ENCODE measurements at regions not wholly inside any gene's neighbourhood (a gene's known extent, or its start where the extent isn't known, plus 50 kb on each side); places are given as distances from the start of the nearest gene placed in this dataset.

DNA sequence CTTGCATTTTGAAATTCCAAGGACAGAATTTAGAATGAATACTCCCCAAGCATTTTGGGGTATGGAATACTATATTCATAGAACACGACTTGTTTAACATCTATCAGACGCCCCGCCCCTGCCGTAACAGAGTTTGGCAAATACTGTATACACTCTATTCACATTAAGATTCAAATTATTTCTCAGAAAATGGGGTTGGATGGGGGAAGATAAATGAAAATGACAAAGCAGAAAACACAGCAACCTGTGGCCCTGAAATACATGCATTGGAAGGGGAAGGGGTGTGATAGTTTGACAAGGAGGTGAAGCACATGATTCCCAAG is 634.6 kb upstream of the SLC39A10 start:
- DNase-seq: no peak

DNA sequence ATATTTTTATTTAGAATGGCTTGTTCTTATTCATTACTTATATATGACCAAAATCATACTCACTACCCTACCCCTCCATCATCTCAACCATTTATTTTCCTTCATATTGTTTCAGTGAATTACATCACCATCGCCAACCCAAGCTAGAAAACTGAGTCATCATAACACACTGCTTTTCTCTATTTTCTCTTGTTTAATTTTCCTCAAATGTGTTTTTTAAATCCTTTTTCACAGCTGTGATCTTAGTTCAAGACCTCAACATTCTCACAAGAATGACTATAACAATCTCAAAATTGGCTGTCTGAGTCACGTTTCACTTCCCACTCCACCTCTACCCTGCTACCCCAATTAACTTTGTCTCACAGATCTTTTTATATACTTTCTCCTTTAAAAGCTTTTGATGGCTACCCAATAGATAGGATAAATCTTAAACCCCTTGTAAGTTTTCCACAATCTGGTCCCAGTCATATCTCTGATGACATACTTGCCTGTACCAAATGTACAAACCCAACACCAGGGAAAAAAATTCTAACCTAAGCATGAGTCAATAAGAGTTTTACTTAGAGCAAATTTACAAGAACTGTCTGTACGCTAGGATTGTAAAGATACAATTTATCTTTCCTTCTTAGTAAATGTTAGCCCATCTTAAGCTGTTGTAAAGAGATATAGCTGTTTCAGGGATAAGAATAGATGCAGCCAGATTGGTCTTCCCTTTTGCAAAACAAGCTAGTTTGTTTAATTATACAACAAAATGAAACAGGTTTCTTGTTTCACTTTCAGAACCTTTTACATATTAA is 635.1 kb upstream of the SLC39A10 start:
- DNase-seq: no peak

DNA sequence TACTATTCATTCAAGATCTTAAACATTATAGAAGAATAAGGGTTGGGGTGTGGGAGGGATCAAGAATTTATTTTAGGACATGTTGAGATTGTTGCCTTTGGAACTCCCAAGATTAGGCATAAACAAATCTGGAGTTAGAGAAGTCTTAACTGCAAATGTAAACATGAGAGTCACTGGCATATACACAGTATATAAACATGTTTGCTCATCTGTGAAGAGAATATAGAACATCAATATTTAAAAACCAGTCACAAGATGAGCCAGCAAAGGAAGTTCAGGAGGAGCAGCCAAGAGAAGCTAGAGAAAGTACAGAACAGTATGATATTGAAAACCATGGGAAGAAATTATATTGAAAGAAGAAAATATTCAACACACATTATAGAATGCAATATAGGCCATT is 638.6 kb upstream of the SLC39A10 start:
- DNase-seq: no peak

DNA sequence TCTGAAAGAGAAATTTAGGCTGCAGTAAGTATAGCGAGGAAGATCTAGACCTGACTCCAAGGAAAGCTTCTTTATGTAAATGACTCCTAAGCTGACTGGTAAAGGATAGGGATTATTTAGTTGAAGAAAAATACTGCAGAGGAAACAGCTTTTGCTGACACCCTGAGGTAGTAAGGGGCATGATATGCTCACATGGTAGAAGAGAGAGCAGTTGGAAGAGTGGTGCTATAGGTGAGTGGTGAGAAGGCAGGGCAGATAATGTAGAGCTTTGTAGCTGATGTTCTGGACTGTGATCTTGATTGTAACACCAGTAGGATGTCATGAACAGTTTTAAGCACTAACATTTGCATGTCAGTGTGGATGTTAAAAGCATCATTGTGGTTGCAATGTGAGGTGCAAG is 639.1 kb upstream of the SLC39A10 start:
- no peak for DNase-seq

GRCh38 chr2:195016841-195017240 is 640.2 kb upstream of the SLC39A10 start:
- DNase-seq: no peak

GRCh38 chr2:195009202-195009601 is 647.8 kb upstream of the SLC39A10 start:
- no peak for DNase-seq

- DNase-seq: no peak
Observed at GRCh38 chr2:195006856-195007255, 650.2 kb upstream of the SLC39A10 start.

- no peak for DNase-seq
Observed at GRCh38 chr2:195003881-195004471, 653.0 kb upstream of the SLC39A10 start.

DNA sequence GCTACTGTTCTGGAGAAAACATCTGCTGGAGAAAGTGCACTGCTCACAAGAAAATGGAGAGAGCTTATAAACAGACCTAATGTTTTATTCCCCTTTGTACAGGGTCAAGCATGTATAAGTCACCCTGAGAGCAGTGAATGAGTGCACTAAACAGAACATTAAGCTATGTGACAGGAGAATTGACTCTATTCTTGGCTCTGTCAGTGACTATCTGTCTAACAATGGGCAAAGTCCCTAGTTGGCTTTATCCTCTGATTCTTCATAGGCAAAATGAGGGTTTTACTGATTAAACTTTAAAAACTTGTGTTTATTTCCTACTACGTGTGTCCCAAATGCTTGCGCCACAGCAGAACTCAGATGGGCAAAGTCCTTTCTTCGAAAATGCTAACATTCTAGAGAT is 655.1 kb upstream of the SLC39A10 start:
- no peak for DNase-seq

GRCh38 chr2:194999771-195000170 is 657.3 kb upstream of the SLC39A10 start:
- no peak for DNase-seq

DNA sequence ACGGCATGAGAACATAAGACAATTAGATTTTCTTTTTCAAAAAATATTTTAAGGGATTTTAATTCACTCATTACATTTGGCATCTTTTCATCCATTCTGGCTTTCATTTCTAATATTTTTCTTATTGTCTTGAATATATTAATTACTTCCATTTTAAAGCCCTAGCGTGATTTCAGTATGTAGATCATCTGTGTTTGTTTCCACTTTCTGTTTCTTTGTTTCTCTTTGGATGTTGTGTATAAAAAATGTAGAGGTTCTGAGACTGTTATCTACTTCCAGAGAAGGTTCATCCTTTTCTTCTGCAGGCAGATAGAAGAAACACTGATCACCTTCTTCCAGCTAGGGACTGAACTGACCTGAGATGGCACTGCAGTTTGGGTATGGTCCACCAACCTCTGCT is 664.4 kb upstream of the SLC39A10 start:
- DNase-seq: no peak

DNA sequence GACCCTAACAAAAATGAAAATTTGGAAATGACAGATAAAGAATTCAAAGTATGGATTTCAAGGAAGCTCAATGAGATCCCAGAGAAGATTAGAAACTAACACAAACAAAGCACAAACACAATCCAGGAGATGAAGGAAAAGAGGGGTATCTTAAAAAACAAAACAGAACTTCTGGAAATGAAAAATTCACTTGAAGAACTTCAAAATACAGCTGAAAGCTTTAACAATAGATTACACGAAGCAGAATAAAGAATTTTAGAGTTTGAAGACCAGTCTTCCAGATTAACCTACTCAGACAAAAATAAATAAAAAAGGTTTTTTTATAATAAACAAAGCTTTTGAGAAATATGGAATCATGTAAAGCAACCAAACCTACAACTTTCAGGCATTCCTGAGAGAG is 671.8 kb upstream of the SLC39A10 start:
- DNase-seq: no peak

DNA sequence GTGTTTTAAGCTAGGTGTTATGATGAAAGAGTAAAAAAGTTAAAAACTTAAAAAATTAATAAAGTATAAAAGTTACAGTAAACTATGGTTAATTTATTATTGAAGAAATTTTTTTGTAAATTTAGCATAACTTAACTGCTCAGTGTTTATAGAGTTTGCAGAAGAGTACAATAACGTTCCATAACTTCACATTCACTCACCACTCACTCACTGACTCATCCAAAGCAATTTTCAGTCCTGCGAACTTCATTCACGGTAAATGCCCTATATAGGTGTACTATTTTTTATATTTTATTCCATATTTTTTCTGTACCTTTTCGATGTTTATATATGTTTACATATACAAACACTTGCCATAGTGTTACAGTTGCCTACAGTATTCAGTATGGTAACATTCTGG is 694.8 kb upstream of the SLC39A10 start:
- DNase-seq: no peak

- DNase-seq: no peak
Observed at GRCh38 chr2:194954218-194954617, 702.8 kb upstream of the SLC39A10 start.

GRCh38 chr2:194946826-194947225 is 710.2 kb upstream of the SLC39A10 start:
- DNase-seq: no peak

GRCh38 chr2:194938066-194938465 is 719.0 kb upstream of the SLC39A10 start:
- no peak for DNase-seq

DNA sequence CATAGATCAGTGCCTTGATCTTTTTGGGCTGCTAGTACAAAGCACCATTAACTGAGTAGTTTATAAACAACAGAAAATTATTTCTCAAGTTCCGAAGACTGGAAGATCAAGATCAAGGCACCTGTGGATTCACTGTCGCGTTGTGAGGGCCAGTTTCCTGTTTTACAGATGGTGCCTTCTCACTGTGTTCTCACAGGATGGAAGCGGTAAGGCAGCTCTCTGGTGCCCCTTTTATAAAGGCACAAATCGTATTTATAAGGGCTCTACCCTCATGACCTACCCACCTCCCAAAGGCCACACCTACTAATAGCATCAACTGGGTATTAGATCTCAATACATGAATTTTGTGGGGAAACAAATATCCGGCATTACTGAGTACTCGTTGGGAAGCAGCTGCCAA is 729.5 kb upstream of the SLC39A10 start:
- DNase-seq: no peak

DNA sequence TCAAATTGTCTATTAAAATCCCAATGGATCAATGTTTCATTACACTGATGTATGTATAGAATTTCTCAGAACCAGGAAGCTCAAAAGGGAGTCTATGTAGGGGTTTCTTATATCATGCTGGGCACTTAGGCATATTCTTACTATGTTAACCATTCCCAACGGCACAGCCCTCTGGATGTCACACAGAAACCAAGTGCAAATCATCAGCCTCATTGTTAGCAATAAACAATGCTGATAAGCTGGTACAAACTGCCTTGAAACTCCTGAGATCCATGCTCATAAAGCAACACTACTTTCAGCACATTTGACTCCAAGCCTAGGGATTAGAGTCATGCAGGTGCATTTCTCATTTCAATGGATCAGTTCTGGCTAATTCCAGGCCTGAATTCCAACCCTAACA is 730.2 kb upstream of the SLC39A10 start:
- no peak for DNase-seq

DNA sequence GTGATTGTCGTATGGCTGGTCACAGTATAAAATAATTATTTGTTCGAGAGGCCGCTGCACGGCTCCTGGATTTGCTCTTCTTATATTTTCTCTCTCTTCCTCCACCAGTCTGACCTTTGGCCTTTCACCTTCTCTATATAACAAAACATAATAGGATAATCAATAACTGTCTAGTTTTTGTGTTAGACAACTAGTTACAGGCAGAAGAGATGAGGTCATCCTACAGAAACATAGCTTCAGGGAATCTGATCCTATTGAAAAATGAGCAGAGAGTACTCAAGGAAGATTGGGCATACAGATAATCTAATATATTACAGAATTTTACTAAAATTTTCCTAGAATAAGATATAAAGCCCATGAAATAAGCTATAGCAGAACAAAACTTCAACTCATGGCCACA is 731.3 kb upstream of the SLC39A10 start:
- no peak for DNase-seq

- no peak for DNase-seq
Observed at GRCh38 chr2:194917519-194917918, 739.5 kb upstream of the SLC39A10 start.

DNA sequence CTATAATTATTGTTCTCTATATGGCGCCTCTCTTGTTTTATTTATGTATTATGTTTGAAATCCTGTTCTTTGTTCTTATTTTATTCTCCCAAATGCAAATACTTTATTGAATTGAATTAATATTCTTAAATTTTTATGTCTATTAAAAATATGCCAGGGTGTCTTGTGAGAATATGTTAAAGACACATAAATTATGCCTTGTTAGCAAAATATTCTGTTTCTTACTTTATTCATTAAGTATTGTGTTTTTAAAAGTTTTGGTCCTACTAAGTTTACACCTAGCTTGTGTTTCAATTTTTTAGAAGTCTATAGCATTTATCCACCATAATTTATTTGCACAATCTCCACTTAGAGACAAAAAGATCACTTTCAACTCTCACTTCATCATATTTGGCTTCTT is 741.5 kb upstream of the SLC39A10 start:
- DNase-seq: no peak

DNA sequence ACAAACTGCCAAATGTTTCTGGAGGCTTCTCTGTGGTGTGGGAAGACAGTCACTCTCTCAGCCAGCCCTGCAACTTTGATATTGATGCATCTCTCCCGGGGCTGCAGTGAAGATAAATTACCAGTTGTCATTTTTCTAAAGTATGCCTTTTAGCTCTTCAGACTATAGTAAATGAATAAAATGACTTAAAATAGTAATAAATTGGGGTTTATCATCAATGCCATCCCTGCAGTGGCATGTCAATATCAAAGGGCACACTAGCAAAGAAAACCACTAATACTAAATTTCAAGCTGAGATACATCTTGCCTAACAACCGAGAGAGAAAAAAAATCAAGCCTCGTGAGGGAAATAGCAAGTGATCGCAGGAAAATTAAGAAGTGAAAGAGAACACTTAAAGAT is 749.5 kb upstream of the SLC39A10 start:
- no peak for DNase-seq

GRCh38 chr2:194896871-194897270 is 760.2 kb upstream of the SLC39A10 start:
- no peak for DNase-seq

DNA sequence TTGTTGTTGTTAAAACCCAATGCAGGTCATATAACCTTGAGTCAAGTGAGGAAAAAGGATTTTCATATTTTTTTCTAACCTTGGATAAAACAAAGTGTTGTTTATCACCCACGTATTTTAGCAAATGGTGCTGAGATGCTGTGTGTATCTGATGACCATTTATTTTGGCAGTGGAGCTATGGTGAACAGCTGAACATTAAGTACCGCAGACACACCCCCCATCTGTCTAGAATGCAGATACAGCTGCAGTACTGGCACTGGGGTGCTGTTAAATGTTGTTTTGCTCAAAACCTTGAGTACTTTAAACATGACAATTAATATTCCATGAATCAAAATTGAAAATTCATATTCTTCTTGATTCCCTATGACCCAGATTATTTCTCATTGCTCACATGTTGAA is 773.3 kb upstream of the SLC39A10 start:
- DNase-seq: no peak

DNA sequence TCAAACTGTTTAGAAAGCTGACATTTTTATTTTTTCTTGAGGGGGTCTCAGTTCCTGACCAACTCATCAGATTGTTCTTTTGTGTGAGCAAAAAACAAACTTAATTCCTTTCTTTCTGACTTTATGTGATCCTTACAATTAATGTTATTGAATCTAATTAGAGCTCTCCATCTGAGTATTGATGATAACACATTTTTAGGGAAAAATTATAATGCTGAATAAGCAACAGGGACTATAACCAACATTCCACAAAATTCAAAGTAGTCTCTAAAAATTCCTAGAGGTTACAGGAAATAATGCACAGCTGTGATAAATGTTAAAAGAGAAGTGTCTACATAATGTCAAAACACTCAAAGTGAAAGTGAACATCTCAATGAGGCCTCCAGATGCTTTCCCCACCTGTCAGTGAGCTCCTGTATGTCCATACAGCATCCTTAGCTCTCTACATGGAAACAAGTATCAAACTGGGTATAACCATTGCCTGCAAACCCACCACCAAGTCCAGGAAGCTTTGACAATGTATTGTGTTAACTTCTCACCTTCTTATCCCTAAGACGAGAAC is 786.0 kb upstream of the SLC39A10 start:
- no peak for DNase-seq

Measured in stimulated activated CD8-positive, alpha-beta memory T cell treated with anti-CD3 and anti-CD28 coated beads, Interleukin-4, amount 100 ng/mL, for 48 hours (primary cell).